H1 (cell line): ENCODE measurements at regions not wholly inside any gene's neighbourhood (a gene's known extent, or its start where the extent isn't known, plus 50 kb on each side); places are given as distances from the start of the nearest gene placed in this dataset.

Experiments used
- BRCA1 ChIP-seq: IDR thresholded peaks from 2 replicates; pipeline ENCODE4 v1.6.1; 2012; ENCODE audit warnings: low read depth, low read length, improper control_type of control experiment
- CHD2 ChIP-seq: IDR thresholded peaks from 2 replicates; pipeline ENCODE4 v1.6.1; 2012; ENCODE audit warnings: low read length, improper control_type of control experiment
- CREB1 ChIP-seq: IDR thresholded peaks from 2 replicates; pipeline ENCODE4 v1.6.1; 2012; ENCODE audit warnings: inconsistent platforms
- CTBP2 ChIP-seq: IDR thresholded peaks from 2 replicates; pipeline ENCODE4 v1.7.0; 2011; ENCODE audit warnings: borderline replicate concordance, mild to moderate bottlenecking, moderate library complexity, mixed read lengths, low read length; ENCODE audit not compliant: insufficient read depth, insufficient read length
- GABPA ChIP-seq: IDR thresholded peaks from 2 replicates; pipeline ENCODE4 v1.6.1; 2011; ENCODE audit warnings: mild to moderate bottlenecking, low read length, moderate library complexity, borderline replicate concordance; ENCODE audit not compliant: insufficient read depth
- POU5F1 ChIP-seq: IDR thresholded peaks from 2 replicates; pipeline ENCODE4 v1.6.1; 2011; ENCODE audit warnings: low read depth, mild to moderate bottlenecking, low read length, moderate library complexity
- ZNF274 ChIP-seq: IDR thresholded peaks from 2 replicates; pipeline ENCODE4 v1.7.0; 2012; ENCODE audit warnings: low read length, borderline replicate concordance; ENCODE audit errors: extremely low read depth

DNA sequence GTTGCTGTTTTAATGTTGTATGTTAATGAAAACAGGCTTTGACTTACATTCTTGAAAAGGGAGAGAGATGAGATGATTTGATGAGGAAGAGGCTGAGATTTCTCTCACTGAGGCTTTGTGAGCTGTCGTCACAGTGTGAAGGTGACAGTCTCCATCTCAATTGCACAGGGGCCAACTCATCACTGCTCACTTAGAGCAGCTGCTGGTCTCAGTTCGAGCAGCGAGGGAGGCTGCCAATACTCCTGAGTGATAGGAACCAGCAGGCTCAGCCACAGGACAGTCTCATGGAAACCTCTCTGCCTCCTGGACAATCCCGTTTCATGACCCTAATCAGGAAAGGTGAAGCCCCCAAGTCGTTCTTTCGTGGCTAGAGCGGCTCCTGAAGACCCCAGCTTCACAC lies 170.7 kb upstream of the SOX11 start (continued):
- TF ChIP-seq CTBP2 = no peak
- TF ChIP-seq ZNF274 = no peak
- no peak for TF ChIP-seq GABPA
- no peak for TF ChIP-seq CREB1
- no peak for TF ChIP-seq POU5F1
- TF ChIP-seq CHD2 = no peak
- no peak for TF ChIP-seq BRCA1
